Uterus (tissue), 3 donors: ENCODE measurements at regions not wholly inside any gene's neighbourhood (a gene's known extent, or its start where the extent isn't known, plus 50 kb on each side); places are given as distances from the start of the nearest gene placed in this dataset.

Source experiments
- DNase-seq, 2 donors: peaks; one replicate each; pipeline ENCODE4 v3.0.0-alpha.2; 2019 to 2020
- H3K27ac ChIP-seq, 2 donors: fragments of 200-600 bp; sonication (generic); 1 replicate in 1 of 2; 2 replicates in 1 of 2; pipeline ENCODE4 v1.5.1; 2016 to 2018
- H3K27me3 ChIP-seq, 2 donors: fragments of 200-600 bp; sonication (generic); one replicate each; pipeline ENCODE4 v1.5.1; 2018 to 2019; ENCODE audit warnings: control low read depth in 1 of 2
- H3K36me3 ChIP-seq, 2 donors: fragments of 200-600 bp; sonication (generic); one replicate each; pipeline ENCODE4 v1.5.1; 2019; ENCODE audit warnings: control low read depth in 1 of 2
- H3K4me1 ChIP-seq, 2 donors: fragments of 200-600 bp; sonication (generic); one replicate each; pipeline ENCODE4 v1.5.1; 2018 to 2019; ENCODE audit warnings: control low read depth in 1 of 2
- H3K4me3 ChIP-seq, 2 donors: fragments of 200-600 bp; sonication (generic); 1 replicate in 1 of 2; 2 replicates in 1 of 2; pipeline ENCODE4 v1.5.1; 2018 to 2019; ENCODE audit warnings: mild to moderate bottlenecking in 1 of 2
- H3K9me3 ChIP-seq, 2 donors: fragments of 200-600 bp; sonication (generic); one replicate each; pipeline ENCODE4 v1.5.1; 2019; ENCODE audit warnings: control low read depth in 1 of 2
- CTCF ChIP-seq, 4 experiments: fragments of 200-600 bp in 2 of 4; fragments of 450-650 bp in 2 of 4; sonication (generic) in 2 of 4; IDR thresholded peaks; one replicate each; pipeline ENCODE4 v1.5.1; 2016 to 2019; ENCODE audit warnings: antibody characterized with exemption in 4 of 4, mild to moderate bottlenecking in 2 of 4, moderate library complexity in 1 of 4
- POLR2A ChIP-seq, 2 donors: fragments of 450-650 bp; IDR thresholded peaks; one replicate each; pipeline ENCODE4 v1.6.1; 2016; ENCODE audit warnings: antibody characterized with exemption in 2 of 2, mild to moderate bottlenecking in 1 of 2, moderate library complexity in 1 of 2
- intact Hi-C: fragments of 100-400 bp; cut with DNase I; formaldehyde crosslinking; loops from one replicate; pipeline ENCODE4 v1.15.1; 2023; ENCODE audit warnings: low total_unique reads
- donor health status: DM: yes; HTN: yes; CAD: no.

GRCh38 chr5:58138791-58139190, 321.1 kb downstream of the PLK2 start:
- H3K4me1 ChIP-seq: no peaks in the 10 kb centered on the region
- no peak overlapping the region for H3K4me3 ChIP-seq
- TF ChIP-seq POLR2A (IDR thresholded peaks at IDR 0.05): no peak
- no peak for TF ChIP-seq CTCF (IDR thresholded peaks at IDR 0.05)
- intact Hi-C loops: no loop called here
- no peaks in the 10 kb centered on the region for H3K27me3 ChIP-seq
- H3K9me3 ChIP-seq: no peaks in the 10 kb centered on the region
- no peak for DNase-seq
- no peak overlapping the region for H3K27ac ChIP-seq
- no peaks in the 10 kb centered on the region for H3K36me3 ChIP-seq

DNA sequence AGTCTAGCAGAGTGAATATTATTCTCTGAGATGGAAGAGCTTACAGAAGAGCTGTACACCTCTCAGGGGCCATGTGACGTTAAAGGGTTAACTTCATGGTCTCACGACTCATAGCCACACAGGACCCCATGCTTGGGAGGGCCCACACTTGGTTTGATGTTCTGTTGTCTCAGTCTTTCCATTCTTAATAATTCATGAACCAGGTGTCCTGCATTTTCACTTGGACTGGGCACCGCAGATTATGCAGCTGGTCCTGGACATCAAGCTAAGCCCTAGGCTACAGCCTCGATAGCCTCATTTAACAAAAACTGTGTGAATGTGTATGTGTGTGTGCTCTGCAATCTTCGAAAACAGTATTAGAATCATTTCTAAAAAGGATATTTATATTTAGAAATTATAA, 323.5 kb downstream of the PLK2 start:
- H3K4me1 ChIP-seq: no peaks in the 10 kb centered on the region
- no peak overlapping the region for H3K4me3 ChIP-seq
- intact Hi-C loops: no loop called here

DNA sequence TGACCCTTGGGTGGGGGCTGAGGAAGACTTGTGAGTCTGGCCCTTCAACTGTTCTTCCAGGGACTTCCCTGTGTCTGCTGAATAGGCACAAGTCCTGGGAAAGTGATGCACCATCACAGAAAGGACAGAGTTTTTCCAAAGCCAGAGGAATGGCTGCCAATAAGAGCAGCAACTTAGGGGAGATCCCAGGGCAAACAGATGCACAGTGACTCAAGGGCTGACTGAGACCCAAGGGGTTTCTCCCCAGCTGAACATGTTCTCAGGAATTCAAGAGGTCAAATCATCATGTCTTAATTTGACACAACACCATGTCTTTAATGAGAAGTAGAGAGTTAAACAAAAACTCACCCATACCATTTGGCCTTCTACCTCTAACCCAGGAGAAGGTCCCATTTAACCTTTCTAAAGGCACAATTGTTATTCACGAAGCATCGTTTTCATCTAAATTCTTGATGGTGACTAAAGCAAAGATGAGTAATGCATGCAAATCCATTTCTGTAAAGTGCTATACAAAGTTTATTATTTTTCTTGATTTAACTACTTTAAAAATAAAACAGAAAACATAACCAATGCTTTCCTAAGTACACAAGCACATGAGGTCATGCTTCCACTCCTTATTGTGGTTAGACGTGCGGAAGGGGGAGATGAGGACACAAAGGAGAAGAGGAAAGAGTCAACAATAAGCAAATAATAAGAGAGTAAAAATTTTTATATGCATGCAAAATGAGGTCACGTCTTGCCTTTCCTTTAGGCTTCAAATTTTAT, 324.1 kb downstream of the PLK2 start:
- H3K36me3 ChIP-seq: no peaks in the 10 kb centered on the region
- DNase-seq: no peak
- H3K27ac ChIP-seq: no peak overlapping the region
- intact Hi-C loops: no loop called here
- no peak for TF ChIP-seq CTCF (IDR thresholded peaks at IDR 0.05)
- no peak for TF ChIP-seq POLR2A (IDR thresholded peaks at IDR 0.05)
- no peak overlapping the region for H3K4me3 ChIP-seq
- H3K9me3 ChIP-seq: no peaks in the 10 kb centered on the region
- no peaks in the 10 kb centered on the region for H3K4me1 ChIP-seq
- H3K27me3 ChIP-seq: no peaks in the 10 kb centered on the region

More for the DNA sequence above, 323.5 kb downstream of the PLK2 start:
- Histone ChIP-seq H3K27ac (no peak overlapping the region), H3K9me3 (no peaks in the 10 kb centered on the region), H3K27me3 (no peaks in the 10 kb centered on the region), H3K36me3 (no peaks in the 10 kb centered on the region)
- TF ChIP-seq POLR2A (IDR thresholded peaks at IDR 0.05) (no peak), CTCF (IDR thresholded peaks at IDR 0.05) (no peak)
- no peak for DNase-seq

DNA sequence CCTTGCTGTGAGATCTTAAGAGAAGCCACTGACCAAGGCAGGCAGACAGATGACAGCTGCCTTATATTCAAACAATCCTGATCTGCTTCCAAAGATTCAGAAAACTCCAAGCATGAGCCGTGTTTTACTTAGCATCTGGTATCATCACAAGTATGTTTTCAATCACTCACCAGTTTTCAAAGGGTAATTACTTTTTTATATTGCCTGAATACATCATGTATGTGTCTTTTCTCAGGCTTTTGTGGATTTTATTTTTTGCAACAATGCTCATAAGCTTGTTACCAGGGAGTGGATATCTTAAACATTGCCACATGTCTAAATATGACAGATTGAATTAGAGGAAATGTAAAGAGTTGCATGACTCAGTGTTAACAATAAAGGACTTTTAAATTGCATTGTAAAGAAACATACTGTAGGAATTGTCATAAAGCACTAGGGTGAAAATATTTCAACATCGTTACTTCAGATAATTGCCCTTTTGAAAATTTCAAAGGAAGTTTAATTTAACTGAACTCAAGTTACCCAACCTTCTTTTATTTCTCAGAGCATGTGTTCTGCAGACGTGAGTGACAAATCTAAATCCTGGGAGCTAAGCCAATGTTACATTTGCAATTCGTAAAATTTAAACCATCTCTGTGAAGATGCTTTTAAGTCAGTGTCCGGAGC, 326.1 kb downstream of the PLK2 start:
- Histone ChIP-seq H3K36me3 (no peaks in the 10 kb centered on the region), H3K9me3 (no peaks in the 10 kb centered on the region), H3K4me3 (no peak overlapping the region), H3K27ac (no peak overlapping the region), H3K4me1 (no peaks in the 10 kb centered on the region), H3K27me3 (no peaks in the 10 kb centered on the region)
- intact Hi-C loops: no loop called here
- TF ChIP-seq CTCF (IDR thresholded peaks at IDR 0.05): no peak
- TF ChIP-seq POLR2A (IDR thresholded peaks at IDR 0.05): no peak
- DNase-seq: no peak

DNA sequence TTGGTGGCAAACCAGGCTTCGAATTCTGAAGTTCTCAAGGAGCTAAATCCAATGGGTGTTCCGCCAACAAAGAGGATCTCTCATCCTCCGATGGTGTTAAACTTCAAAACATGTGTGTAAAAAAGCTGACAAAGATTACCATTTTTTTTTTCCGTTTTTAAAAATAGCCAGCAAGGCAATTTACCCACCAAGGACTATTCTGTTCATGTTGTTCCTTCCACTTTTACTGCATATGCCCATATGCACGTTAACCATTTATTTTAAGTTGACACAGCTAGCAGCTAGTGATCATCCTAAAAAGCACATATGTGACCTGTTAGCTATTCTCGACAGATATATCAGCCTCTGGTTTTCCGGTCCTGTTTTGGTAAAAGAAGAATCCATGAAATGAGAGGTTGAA, 326.7 kb downstream of the PLK2 start:
- no peaks in the 10 kb centered on the region for H3K9me3 ChIP-seq
- TF ChIP-seq POLR2A (IDR thresholded peaks at IDR 0.05): no peak
- no peak for TF ChIP-seq CTCF (IDR thresholded peaks at IDR 0.05)
- no peak overlapping the region for H3K4me3 ChIP-seq
- no peaks in the 10 kb centered on the region for H3K27me3 ChIP-seq
- intact Hi-C loops: no loop called here
- DNase-seq: no peak
- H3K36me3 ChIP-seq: no peaks in the 10 kb centered on the region
- no peaks in the 10 kb centered on the region for H3K4me1 ChIP-seq
- H3K27ac ChIP-seq: no peak overlapping the region
